ENCODE measurements at regions not wholly inside any gene's neighbourhood (a gene's known extent, or its start where the extent isn't known, plus 50 kb on each side); places are given as distances from the start of the nearest gene placed in this dataset.

- H3K4me1 Mint-ChIP-seq: no peaks in the 10 kb centered on the region
- CTCF ChIA-PET: no interaction called here
- H3K36me3 Mint-ChIP-seq: no peaks in the 10 kb centered on the region
- DNase-seq (no peak), ATAC-seq (no peak)
- H3K27me3 Mint-ChIP-seq: no peaks in the 10 kb centered on the region
- H3K9me3 Mint-ChIP-seq (ENCODE audit: low read depth): no peaks in the 10 kb centered on the region
- H3K27ac Mint-ChIP-seq: no peak overlapping the region
- H3K4me3 Mint-ChIP-seq: no peak overlapping the region
Observed at GRCh38 chr4:58760100-58760499, 1649.9 kb upstream of the IGFBP7 start.

GRCh38 chr4:58749206-58749605 lies 1639.0 kb upstream of the IGFBP7 start:
- CTCF ChIA-PET: no interaction called here
- Mint-ChIP-seq H3K9me3 (ENCODE audit: low read depth) (peaks cover 7% of the 10 kb centered on the region), H3K27ac (no peak overlapping the region), H3K27me3 (no peaks in the 10 kb centered on the region), H3K4me3 (no peak overlapping the region), H3K36me3 (no peaks in the 10 kb centered on the region), H3K4me1 (no peaks in the 10 kb centered on the region)
- DNase-seq (no peak), ATAC-seq (no peak)

GRCh38 chr4:58740897-58741296 lies 1630.7 kb upstream of the IGFBP7 start:
- H3K9me3 Mint-ChIP-seq (ENCODE audit: low read depth): peaks cover 6% of the 10 kb centered on the region
- no peaks in the 10 kb centered on the region for H3K36me3 Mint-ChIP-seq
- no peak overlapping the region for H3K27ac Mint-ChIP-seq
- H3K4me1 Mint-ChIP-seq: no peaks in the 10 kb centered on the region
- H3K4me3 Mint-ChIP-seq: no peak overlapping the region
- H3K27me3 Mint-ChIP-seq: no peaks in the 10 kb centered on the region
- CTCF ChIA-PET: no interaction called here
- DNase-seq (no peak), ATAC-seq (no peak)

- DNase-seq: no peak
Observed at GRCh38 chr4:58739275-58739674, 1629.1 kb upstream of the IGFBP7 start.

GRCh38 chr4:58738375-58738774 lies 1628.2 kb upstream of the IGFBP7 start:
- Mint-ChIP-seq H3K4me3 (no peak overlapping the region), H3K27ac (no peak overlapping the region), H3K4me1 (no peaks in the 10 kb centered on the region), H3K36me3 (no peaks in the 10 kb centered on the region), H3K27me3 (no peaks in the 10 kb centered on the region), H3K9me3 (ENCODE audit: low read depth) (peaks cover 6% of the 10 kb centered on the region)
- no peak for DNase-seq
- CTCF ChIA-PET: no interaction called here
- no peak for ATAC-seq

More at GRCh38 chr4:58739275-58739674, 1629.1 kb upstream of the IGFBP7 start:
- Mint-ChIP-seq H3K4me3 (no peak overlapping the region), H3K9me3 (ENCODE audit: low read depth) (peaks cover 6% of the 10 kb centered on the region), H3K27ac (no peak overlapping the region), H3K4me1 (no peaks in the 10 kb centered on the region), H3K36me3 (no peaks in the 10 kb centered on the region), H3K27me3 (no peaks in the 10 kb centered on the region)
- CTCF ChIA-PET: no interaction called here
- no peak for ATAC-seq

- DNase-seq (no peak), ATAC-seq (no peak)
- Mint-ChIP-seq H3K27me3 (no peaks in the 10 kb centered on the region), H3K36me3 (no peaks in the 10 kb centered on the region), H3K27ac (no peak overlapping the region), H3K4me1 (no peaks in the 10 kb centered on the region), H3K9me3 (ENCODE audit: low read depth) (peaks cover 2% of the 10 kb centered on the region), H3K4me3 (no peak overlapping the region)
- CTCF ChIA-PET: no interaction called here
Observed at GRCh38 chr4:58734030-58734674, 1624.0 kb upstream of the IGFBP7 start.

GRCh38 chr4:58732973-58733372 lies 1622.8 kb upstream of the IGFBP7 start:
- Mint-ChIP-seq H3K27me3 (no peaks in the 10 kb centered on the region), H3K36me3 (no peaks in the 10 kb centered on the region), H3K4me3 (no peak overlapping the region), H3K9me3 (ENCODE audit: low read depth) (no peaks in the 10 kb centered on the region), H3K27ac (no peak overlapping the region), H3K4me1 (no peaks in the 10 kb centered on the region)
- CTCF ChIA-PET: no interaction called here
- no peak for DNase-seq
- ATAC-seq: no peak

- H3K4me3 Mint-ChIP-seq: no peak overlapping the region
- H3K9me3 Mint-ChIP-seq (ENCODE audit: low read depth): peaks cover 7% of the 10 kb centered on the region
- ATAC-seq (no peak), DNase-seq (no peak)
- no peaks in the 10 kb centered on the region for H3K36me3 Mint-ChIP-seq
- no peaks in the 10 kb centered on the region for H3K27me3 Mint-ChIP-seq
- H3K27ac Mint-ChIP-seq: no peak overlapping the region
- CTCF ChIA-PET: no interaction called here
- no peaks in the 10 kb centered on the region for H3K4me1 Mint-ChIP-seq
Observed at GRCh38 chr4:58723954-58724353, 1613.8 kb upstream of the IGFBP7 start.

- Mint-ChIP-seq H3K27ac (no peak overlapping the region), H3K27me3 (no peaks in the 10 kb centered on the region), H3K9me3 (ENCODE audit: low read depth) (peaks cover 4% of the 10 kb centered on the region), H3K4me1 (no peaks in the 10 kb centered on the region), H3K4me3 (no peak overlapping the region), H3K36me3 (no peaks in the 10 kb centered on the region)
- no peak for ATAC-seq
- CTCF ChIA-PET: no interaction called here
- DNase-seq: no peak
Observed at GRCh38 chr4:58711039-58711438, 1600.9 kb upstream of the IGFBP7 start.

GRCh38 chr4:58688568-58688967 lies 1578.4 kb upstream of the IGFBP7 start:
- CTCF ChIA-PET: no interaction called here
- Mint-ChIP-seq H3K4me1 (no peaks in the 10 kb centered on the region), H3K36me3 (no peaks in the 10 kb centered on the region), H3K27ac (no peak overlapping the region), H3K4me3 (no peak overlapping the region), H3K9me3 (ENCODE audit: low read depth) (peaks cover 7% of the 10 kb centered on the region), H3K27me3 (no peaks in the 10 kb centered on the region)
- DNase-seq: no peak
- no peak for ATAC-seq

- Mint-ChIP-seq H3K9me3 (ENCODE audit: low read depth) (peaks cover 9% of the 10 kb centered on the region), H3K27ac (no peak overlapping the region), H3K4me1 (no peaks in the 10 kb centered on the region), H3K4me3 (no peak overlapping the region), H3K36me3 (no peaks in the 10 kb centered on the region), H3K27me3 (no peaks in the 10 kb centered on the region)
- DNase-seq (no peak), ATAC-seq (no peak)
- CTCF ChIA-PET: no interaction called here
Observed at GRCh38 chr4:58679886-58680285, 1569.7 kb upstream of the IGFBP7 start.

- CTCF ChIA-PET: no interaction called here
- Mint-ChIP-seq H3K4me1 (no peaks in the 10 kb centered on the region), H3K27me3 (no peaks in the 10 kb centered on the region), H3K27ac (no peak overlapping the region), H3K4me3 (no peak overlapping the region), H3K36me3 (no peaks in the 10 kb centered on the region), H3K9me3 (ENCODE audit: low read depth) (peaks cover 9% of the 10 kb centered on the region)
- no peak for ATAC-seq
- DNase-seq: no peak
Observed at GRCh38 chr4:58679051-58679450, 1568.9 kb upstream of the IGFBP7 start.

GRCh38 chr4:58669783-58670182 lies 1559.6 kb upstream of the IGFBP7 start:
- Mint-ChIP-seq H3K27ac (no peak overlapping the region), H3K4me3 (no peak overlapping the region), H3K9me3 (ENCODE audit: low read depth) (peaks cover 4% of the 10 kb centered on the region), H3K36me3 (no peaks in the 10 kb centered on the region), H3K27me3 (no peaks in the 10 kb centered on the region), H3K4me1 (no peaks in the 10 kb centered on the region)
- DNase-seq (no peak), ATAC-seq (no peak)
- CTCF ChIA-PET: no interaction called here

- peaks cover 4% of the 10 kb centered on the region for H3K9me3 Mint-ChIP-seq (ENCODE audit: low read depth)
- H3K4me1 Mint-ChIP-seq: no peaks in the 10 kb centered on the region
- H3K36me3 Mint-ChIP-seq: no peaks in the 10 kb centered on the region
- no peak for ATAC-seq
- no peak overlapping the region for H3K4me3 Mint-ChIP-seq
- CTCF ChIA-PET: no interaction called here
- no peak for DNase-seq
- no peak overlapping the region for H3K27ac Mint-ChIP-seq
- H3K27me3 Mint-ChIP-seq: no peaks in the 10 kb centered on the region
Observed at GRCh38 chr4:58665649-58666048, 1555.5 kb upstream of the IGFBP7 start.

GRCh38 chr4:58658701-58659100 lies 1548.5 kb upstream of the IGFBP7 start:
- Mint-ChIP-seq H3K4me3 (no peak overlapping the region), H3K27ac (no peak overlapping the region), H3K9me3 (ENCODE audit: low read depth) (peaks cover 17% of the 10 kb centered on the region), H3K36me3 (no peaks in the 10 kb centered on the region), H3K4me1 (no peaks in the 10 kb centered on the region), H3K27me3 (no peaks in the 10 kb centered on the region)
- CTCF ChIA-PET: no interaction called here
- ATAC-seq (no peak), DNase-seq (no peak)
